NCI-H524 treated with DMSO at 0.1 percent for 48 hours (cell line): ENCODE measurements at regions not wholly inside any gene's neighbourhood (a gene's known extent, or its start where the extent isn't known, plus 50 kb on each side); places are given as distances from the start of the nearest gene placed in this dataset.
A peak's percentile ranks its signal among the peaks of the same experiment; 100 is the strongest.

Source experiments
- DNase-seq: peaks from one replicate; lab custom pipeline; 2025; lab: John Stamatoyannopoulos, UW

DNA sequence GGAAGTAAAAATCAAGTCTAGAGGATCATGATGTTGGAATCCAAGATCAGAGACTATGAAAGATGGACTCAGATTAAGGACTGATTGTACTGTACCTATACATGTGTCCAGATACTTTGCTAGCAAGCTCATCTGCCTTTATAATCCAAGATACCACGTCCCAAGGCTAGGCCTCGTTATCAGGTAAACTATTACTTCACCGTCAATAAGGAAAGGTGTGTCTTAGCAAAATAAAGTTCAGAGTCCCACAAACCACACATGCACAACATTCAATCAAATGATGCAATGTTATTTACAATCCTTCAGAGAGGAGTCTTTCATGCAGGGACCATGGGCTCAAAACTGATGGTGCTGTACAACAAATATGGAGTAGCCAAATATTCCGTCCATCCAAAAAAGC is 1092.9 kb downstream of the IGSF11 start:
- no peak for DNase-seq

DNA sequence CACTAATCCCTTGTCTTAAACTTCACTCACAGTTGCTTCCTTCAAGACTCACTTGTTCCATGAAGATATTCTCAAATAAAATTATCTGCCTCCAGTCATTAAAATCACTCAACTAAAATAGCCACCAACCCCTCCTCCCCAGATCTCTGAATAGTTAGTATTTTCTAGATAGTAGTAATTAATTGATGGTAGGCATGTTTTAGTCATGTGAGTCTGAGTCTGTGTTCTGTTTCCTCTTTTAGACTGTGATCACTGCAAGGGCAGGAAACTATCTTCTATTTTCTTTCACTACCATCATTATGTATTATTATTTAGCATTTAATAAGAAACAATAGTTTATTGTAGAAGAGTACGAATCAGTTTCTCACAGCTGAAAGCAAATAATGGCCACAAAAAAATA is 1080.5 kb downstream of the IGSF11 start:
- DNase-seq: no peak

DNA sequence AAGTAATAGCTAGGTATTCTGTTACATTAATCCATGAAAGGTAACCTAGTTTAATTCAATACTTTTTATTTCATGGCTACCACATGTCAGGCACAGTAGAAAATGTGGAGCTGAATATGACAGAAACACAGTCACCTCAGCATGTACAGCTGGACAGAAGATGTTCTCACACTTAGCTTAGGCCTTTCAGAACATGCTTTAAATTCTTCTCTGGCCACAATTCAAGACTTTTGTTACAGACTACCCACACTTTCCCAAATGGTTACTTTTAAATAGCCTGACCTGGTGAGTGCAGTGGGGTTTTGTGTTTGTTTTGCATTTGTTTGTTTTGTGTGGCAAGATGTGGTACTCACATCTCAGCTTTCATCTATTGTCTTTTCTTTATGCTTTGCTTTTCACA is 1079.5 kb downstream of the IGSF11 start:
- DNase-seq: no peak

DNA sequence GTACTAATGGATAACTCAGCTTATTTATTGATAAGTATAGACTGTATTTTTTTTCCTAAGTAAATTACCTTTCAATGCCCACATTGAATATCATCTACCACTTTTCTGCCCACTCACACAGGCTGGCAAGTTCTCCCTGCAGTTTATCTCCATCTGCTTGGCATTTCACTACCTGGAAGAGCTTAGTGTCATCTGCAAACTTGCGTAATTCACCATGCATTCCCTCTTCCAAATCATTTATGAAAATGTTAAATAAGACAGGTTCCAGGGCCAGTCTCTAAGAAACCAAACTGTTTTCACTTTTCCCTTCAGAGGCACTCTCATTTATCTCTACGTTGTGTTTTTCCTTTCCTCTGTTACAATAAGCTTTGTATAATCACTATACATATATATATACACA is 1076.6 kb downstream of the IGSF11 start:
- no peak for DNase-seq

DNA sequence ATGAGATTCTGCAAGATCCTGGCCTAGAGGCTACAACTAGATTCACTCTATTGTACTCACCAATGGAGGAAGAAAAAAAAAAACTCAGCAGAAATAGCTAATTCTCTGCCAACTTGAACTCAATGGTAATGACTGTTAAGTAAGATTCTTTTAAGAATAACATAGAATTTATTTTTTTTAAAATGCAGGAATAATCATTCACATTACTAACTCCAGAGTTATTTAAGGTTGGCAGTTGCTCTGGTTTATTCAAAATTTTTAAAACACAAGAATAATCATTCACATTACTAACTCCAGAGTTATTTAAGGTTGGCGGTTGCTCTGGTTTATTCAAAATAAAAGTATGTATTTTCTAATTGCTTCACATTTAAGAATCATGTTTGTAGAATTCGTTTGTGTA is 1071.9 kb downstream of the IGSF11 start:
- no peak for DNase-seq

DNA sequence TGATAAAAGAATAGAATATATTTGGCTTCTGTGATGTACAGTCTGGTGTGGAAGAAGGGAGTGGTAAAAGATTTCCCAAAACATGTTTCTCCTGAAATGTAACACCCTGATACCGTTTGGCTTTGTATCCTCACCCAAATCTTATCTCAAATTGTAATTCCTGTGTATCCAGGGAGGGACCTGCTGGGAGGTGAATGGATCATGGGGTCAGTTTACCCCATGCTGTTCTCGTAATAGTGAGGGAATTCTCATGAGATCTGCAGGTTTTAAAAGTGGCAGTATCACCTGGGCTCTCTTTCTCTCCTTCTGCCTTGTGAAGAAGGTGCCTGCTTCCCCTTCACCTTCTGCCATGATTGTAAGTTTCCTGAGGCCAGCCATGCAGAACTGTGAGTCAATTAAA is 1070.8 kb downstream of the IGSF11 start:
- no peak for DNase-seq

DNA sequence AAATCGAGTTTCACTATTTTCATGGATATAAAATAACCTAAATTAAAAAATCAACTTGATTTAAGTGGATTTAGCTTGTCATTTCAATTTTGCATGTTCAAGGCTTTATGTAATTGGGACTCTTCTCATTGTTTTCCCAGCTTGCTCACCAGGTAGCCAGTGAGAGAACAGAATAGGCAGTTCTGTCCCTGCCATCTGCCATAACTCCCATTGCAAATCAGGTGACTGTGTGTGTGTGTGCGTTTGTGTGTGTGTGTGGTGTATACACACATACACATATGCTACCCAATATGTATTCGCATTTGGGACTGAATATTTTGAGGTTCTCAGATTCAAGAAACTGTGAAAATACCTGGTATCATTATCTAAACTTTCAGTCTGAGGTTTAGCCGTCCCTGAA is 1069.8 kb downstream of the IGSF11 start:
- DNase-seq: peak; percentile 74

DNA sequence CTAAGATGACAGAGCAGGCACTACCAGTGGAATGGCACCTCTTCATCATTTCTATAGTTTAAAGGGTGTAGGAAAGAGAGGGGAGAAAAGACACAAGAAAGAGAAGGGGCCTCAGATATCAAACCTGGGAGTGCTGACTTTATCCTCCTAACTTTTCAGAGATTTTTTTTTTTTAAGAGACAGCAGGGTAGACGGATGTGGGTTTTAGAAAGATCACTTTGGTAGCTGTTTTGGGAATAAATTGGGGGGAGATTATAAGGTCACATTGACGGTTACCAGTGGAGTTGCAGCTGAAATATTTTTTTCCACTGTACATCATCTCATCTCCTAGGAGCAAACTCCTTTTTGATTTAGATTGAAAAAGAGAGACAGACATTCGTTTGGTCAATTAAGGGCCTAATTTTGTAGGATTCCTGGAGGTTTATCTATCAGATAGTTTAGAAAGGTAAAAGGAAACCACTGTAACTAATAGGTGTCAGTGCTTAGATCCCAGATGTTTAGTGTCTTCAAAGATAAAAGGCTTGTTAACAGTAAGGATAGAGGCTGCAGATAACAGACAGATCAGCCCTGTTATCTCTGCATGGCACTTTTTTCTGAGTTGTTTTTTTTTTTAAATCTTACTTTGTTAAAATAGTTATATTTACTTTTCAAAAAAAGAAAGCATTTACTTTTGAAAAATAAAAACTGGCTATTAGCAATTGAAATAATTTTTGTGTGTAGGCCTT is 1057.0 kb downstream of the IGSF11 start:
- no peak for DNase-seq

DNA sequence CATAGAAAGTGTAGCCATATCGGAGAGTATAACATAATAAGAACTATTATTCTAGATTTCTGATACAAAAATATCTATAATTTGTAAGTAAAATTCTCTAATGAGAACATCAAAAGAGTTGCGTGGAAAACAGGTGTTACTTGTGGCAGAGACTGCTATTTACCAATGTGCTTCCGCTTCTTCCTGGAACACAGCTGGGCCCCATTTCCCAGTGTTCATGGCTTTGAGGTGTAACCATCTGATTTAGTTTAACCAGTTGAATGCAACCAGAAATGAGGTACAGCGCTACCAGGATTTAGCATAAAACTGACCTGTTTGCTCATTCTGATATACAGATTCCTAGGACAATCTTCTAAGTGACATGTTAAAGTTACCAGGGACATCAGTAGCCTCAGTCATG is 1055.2 kb downstream of the IGSF11 start:
- no peak for DNase-seq

DNA sequence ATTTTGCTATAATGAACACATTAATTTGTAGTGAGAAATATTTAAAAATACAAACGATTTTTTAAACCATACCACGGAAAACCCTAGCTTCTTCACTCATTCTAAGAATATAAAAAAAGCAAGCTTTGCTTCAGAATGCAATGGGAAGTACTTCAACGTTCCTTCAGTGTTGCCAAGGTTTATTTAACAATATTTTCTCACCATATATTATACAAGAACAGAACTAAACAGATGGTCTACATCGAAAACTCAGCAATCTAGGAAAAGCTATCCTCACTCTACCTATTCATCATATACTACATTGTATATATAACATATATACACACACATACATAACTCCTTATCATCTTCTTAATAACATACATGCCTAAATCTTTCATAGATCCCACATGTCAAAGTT is 1047.4 kb downstream of the IGSF11 start:
- DNase-seq: no peak

DNA sequence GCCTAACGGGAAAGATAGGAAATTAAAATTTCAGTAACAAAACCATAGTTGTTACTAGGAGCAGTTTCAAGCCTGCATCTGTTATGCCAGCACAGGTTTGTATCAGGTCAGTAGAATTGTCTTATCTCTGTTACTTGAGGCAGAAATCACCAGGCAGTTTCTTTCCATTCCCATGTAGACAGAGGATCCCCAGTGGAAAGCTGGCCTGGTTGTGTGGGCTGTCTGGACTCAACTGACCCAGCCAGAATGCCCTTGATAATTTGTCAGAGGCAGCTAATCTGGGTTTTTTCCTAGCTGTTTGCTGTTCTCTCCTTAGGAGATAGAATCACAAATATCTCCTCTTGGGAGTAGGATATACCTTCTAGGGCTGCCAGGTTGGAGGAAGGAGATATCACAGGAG is 1044.7 kb downstream of the IGSF11 start:
- DNase-seq: no peak

DNA sequence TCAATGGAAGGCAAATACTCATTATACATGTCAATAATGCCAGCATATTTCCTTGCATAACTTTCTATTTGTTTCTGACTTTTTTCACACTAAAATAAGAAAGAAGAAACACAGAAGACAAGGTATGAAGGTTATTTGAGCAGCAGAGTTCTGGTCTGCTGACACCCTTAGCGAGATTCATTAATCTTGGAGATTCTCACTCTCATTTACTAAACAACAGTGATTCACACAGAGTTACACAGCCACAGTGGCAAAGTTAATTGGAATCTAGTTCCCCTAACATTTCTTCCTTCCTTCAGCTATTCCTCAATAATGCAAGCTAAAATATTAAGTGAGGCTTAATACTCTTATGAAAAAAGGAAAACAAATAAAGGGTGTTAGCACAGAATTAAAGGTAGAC is 1044.0 kb downstream of the IGSF11 start:
- DNase-seq: no peak

DNA sequence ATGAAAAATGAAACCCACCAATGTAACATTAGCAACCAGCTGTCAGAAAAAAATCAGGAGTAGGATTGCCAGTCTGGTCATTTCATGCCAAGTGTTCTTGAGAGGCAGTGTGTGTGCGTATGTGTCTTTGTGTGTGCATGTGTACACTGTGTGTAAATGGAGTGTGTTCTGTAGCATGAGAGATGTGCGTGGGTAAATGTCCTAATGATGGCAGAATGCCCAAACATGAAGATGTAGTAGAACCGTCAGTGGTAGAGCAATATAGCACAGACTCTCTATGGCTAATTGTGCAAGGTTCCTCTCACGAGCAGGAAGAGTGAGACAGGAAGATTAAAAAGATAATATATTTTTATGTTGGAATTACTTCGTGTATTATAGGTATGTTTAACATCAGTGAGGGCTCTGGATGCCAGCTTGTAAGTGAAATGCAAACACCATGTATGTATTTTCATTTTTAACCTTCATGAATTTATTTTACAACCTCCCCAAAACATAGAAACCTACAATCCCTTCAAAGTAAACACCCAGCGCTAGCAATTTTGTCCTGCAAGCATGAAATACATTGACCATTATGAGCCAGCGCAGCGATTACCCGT is 1038.7 kb downstream of the IGSF11 start:
- peak; percentile 14 for DNase-seq

DNA sequence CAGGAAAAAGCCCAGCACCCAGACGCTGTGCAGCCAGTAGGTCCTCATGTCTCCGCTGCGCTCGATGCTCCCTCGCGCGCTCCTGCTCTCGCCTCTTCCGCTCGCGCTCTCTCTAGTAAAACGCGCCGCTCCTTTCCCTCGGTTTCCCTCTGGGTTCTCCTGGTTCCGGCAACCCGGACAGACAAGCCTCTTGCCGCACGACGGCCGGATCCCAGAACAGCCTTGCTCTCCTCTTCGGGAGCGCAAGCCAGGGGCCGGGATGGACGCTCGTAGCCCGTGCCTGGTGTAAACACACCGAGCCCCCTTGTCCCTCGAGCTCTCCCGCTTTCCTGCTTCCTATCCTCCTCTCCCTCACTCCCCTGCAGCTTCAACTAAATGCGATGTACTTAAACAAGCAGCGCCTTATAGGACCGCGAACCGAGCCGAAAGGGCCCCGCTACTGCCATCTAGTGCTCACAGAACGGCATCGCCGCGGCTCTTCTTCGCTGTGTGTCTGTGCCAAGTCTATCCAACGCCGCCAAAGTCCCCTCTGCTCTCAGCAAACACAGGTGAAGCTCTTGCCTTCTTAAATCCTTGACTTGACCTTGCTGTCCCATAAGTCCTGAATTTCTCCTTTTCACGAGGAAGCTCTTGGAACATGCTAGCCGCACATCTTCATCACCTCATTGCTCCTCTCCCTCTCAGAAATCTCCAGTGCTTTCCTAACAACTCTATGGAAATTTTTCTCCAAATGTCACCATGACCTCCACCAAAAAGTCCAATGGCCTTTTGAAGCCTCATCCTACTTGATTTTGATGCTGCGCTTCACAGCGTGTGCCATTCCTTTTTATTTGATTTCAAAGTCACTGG is 1037.2 kb downstream of the IGSF11 start:
- DNase-seq: peak; percentile 90

DNA sequence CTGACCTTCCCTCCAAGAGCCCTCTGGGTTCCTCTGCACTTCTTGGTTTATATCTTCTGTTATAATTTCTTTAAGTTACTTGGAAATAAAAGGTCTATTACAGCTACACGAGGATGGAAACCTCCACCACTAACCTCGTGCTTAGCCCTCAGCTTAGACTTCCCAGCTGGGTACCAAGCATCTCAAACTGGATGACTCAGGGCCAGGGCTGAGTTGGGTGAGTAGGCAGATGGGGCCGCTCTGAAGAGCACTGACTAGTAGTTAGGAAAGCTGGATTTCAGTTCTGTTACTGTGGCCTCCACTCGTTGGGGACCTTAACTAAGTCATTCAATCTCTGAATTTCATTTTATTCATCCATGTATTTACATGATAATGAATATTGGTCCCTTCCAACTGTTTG is 1036.6 kb downstream of the IGSF11 start:
- peak; percentile 7 for DNase-seq

DNA sequence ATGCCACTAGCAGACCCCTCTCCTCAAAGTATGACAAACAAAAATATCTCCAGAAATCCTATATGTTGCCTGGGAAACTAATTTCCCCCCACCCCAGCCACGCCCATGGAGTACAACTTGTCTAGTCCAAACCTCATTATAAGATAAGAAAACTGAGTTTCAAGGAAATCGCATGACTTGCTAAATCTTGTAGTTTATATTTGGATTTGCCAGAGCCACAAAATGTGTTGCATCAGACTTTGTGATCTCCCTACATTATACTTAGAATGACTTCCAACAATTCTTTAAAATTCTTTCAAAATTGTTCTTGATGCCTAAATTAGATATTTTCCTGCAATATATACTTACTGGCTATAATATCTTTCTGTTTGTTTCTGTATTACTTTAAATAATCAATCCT is 1034.4 kb downstream of the IGSF11 start:
- no peak for DNase-seq

DNA sequence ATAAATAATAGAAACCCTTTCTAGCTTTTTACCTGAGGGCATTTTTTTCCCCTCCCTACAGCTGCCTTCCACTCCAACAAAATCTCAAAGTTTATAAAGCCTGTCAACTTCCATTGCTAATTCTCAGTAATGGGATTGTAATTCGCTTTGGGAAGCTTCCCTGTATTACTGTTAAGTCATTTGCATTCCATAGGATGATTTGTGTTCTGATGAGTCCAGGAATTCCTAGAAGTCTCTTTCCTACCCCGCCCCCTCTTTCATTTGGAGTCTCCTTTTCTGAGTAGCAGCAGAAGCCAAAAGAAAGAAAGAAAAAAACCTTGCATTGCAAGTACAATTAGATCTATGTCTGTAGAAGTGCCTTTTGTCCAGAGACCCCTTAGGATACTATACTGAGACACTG is 1033.3 kb downstream of the IGSF11 start:
- no peak for DNase-seq

DNA sequence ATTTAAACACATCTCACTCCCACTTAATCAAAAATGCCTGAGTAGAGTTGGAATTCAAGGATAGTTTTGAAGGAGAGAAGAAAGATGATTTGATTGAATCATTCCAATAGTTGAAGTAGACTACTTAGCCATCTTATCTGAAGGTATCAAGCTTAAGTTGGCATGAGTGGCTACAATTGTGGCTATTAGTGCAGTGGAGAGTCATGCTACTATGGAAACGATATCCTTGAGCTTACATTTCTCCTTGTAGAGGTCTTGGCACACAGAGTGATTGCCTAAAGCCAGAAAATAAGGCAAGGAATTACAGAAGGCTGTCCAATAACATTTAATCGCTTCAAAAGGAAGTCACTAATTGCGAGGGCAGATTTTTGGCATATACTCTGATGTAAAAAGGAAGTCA is 1022.7 kb downstream of the IGSF11 start:
- DNase-seq: no peak

DNA sequence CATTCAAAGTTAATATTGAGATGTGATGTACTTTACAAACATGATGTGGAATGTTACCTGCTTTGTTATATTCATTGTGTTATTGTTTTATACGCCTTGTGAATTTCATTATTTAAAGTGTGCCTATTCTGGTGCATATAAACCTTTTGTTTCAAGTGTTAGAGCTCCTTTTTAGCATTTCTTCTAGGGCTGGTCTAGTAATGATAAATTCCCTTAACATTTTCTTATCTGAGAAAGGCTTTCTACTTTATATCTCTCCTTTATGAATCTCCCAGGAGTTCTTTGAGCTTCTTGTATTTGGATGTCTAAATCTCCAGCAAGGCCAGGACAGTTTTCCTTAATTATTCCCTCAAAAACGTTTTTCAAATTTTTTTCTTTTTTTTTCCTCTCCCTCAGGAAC is 1005.6 kb downstream of the IGSF11 start:
- no peak for DNase-seq

DNA sequence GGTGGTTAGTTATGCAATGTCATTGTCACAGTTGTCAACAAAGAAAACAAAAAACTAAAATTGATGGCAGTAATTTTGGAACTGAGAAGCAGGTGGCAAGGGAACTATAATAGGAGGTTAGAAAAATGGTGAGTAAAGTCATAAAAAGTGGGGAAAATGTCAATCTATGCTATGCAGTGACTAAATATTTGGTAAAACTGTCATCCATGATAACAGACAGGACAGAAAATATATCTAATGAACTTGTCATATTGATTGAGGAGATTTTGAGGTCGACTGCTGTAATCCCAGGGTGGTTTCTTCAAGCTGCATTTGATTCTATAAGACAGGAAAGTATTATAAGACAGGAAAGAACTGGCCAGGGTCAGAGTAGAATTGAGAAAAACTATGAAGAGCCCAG is 998.4 kb downstream of the IGSF11 start:
- no peak for DNase-seq

DNA sequence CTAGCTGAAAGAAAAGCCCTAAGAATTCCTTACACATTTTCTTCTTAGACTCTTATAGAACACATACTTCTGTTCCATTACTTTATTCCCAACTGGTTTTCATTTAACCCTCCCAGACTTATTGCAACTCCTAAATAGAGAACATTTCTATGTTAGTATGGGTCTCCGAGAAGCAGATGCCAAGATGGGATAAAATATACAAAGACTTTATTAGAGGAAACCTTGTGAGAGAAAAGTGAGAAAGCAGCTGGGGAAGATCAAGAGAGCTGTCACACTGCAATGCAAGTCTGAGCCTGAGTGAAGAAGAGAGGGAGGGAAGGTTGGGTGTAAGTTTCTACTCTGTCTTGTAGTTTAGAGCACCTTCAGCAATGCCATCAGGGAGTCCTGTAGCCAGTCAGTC is 979.3 kb downstream of the IGSF11 start:
- DNase-seq: no peak

DNA sequence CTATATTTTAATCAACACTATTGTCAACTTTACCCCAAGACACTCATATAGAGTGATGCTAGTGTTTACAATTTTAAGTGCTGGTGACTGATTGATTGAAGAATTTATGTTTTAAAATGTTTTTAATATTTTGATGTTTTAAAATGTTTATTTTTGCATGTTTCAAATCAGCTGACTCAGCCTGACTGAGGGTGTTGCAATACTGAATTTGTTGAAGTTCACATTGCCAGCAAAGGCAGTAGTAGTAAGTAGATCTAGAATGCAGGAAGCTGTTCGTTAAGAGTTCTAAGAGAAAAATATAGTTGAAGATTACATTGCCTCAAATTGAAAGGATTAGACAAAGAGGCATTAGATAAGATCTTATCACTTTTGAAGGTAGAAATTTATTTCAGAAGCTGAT is 977.6 kb downstream of the IGSF11 start:
- no peak for DNase-seq

DNA sequence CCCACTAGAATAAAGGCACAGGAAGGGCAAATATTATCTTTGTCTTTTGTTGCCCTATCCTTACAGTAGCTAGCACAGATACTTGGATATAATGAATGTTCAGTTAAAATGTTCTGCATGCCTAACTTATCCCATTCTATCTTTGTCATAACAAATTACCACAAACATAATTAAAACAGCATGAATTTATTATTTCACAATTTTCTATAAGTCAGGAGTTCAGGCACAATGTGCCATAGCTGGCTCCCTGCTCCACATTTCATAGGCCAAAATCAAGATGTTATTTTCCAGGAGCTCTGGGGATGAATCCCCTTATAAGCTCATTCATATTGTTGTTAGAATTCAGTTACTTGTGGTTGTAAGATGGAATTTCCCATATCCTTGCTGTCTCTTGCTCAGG is 975.5 kb downstream of the IGSF11 start:
- DNase-seq: no peak
